ENCODE measurements at regions not wholly inside any gene's neighbourhood (a gene's known extent, or its start where the extent isn't known, plus 50 kb on each side); places are given as distances from the start of the nearest gene placed in this dataset.
"Not testable (repeated sequence)": the region's sequence is repeated elsewhere in the genome, so short reads cannot be mapped to it uniquely, and the experiment has no call there.

GRCh38 chr14:29403091-29403490 lies 524.6 kb downstream of the PRKD1 start:
- WGBS (ENCODE audit: insufficient coverage) = 67% methylated on average over 1 of the region's 2 CpGs
- no peak overlapping the region for H3K4me2 ChIP-seq (replicated peaks; ENCODE audit: low read depth, low read length, poor library complexity, severe bottlenecking)
- POLR2A ChIA-PET = no interaction called here
- H3K9ac ChIP-seq (ENCODE audit: low read length) = no peak overlapping the region
- H3K4me3 ChIP-seq (ENCODE audit: control extremely low read depth in 1 of 5, extremely low read depth in 1 of 5, insufficient read depth in 1 of 5, low read depth in 2 of 5, low read length in 4 of 5) = no peak overlapping the region
- H3K4me3 Mint-ChIP-seq = no peak overlapping the region
- no peak overlapping the region for H3K27ac Mint-ChIP-seq
- H3K79me2 ChIP-seq (ENCODE audit: control insufficient read depth, insufficient read depth, low read length) = no peaks in the 10 kb centered on the region
- peaks cover 3% of the 10 kb centered on the region for H3K9me3 Mint-ChIP-seq (ENCODE audit: insufficient read depth)
- peaks cover 0 to 5% (median 4%) of the 10 kb centered on the region in 3 donors for H3K9me3 ChIP-seq (ENCODE audit: control extremely low read depth in 1 of 3, control insufficient read depth in 2 of 3, insufficient read depth in 1 of 3, low read length in 2 of 3)
- DNase-seq (no peak), ATAC-seq (ENCODE audit: low read depth) (no peak)
- no peak overlapping the region for H3K27ac ChIP-seq (ENCODE audit: low read length in 2 of 2)
- H3K27me3 ChIP-seq (replicated peaks in 1 of 4; ENCODE audit: control extremely low read depth in 1 of 4, control insufficient read depth in 3 of 4, insufficient read depth in 4 of 4, low read length in 3 of 4) = no peaks in the 10 kb centered on the region
- TF ChIP-seq EZH2 (IDR thresholded peaks at IDR 0.05; ENCODE audit: borderline replicate concordance, insufficient read depth, low read depth, low read length, poor library complexity, severe bottlenecking) (no peak), CTCF (IDR thresholded peaks at IDR 0.05) (no peak)
- H3K4me1 ChIP-seq (ENCODE audit: control insufficient read depth in 2 of 2, insufficient read depth in 2 of 2, low read length in 2 of 2) = no peaks in the 10 kb centered on the region
- no peaks in the 10 kb centered on the region for H4K20me1 ChIP-seq (ENCODE audit: control insufficient read depth, insufficient read depth, low read length, poor library complexity, severe bottlenecking)
- no peaks in the 10 kb centered on the region for H3K27me3 Mint-ChIP-seq
- no peaks in the 10 kb centered on the region for H3K4me1 Mint-ChIP-seq
- CTCF ChIA-PET = no interaction called here
- intact Hi-C loops (cut with micrococcal nuclease) = no loop called here
- H2AFZ ChIP-seq (ENCODE audit: insufficient read depth, low read depth, low read length, poor library complexity, severe bottlenecking) = no peak overlapping the region
- H3K36me3 ChIP-seq (replicated peaks in 1 of 2; ENCODE audit: control extremely low read depth in 1 of 2, control insufficient read depth in 1 of 2, extremely low read depth in 1 of 2, insufficient read depth in 2 of 2, low read length in 1 of 2) = no peaks in the 10 kb centered on the region

GRCh38 chr14:29410581-29410980 lies 517.1 kb downstream of the PRKD1 start:
- TF ChIP-seq CTCF (IDR thresholded peaks at IDR 0.05) = no peak
- TF ChIP-seq EZH2 (IDR thresholded peaks at IDR 0.05; ENCODE audit: borderline replicate concordance, insufficient read depth, low read depth, low read length, poor library complexity, severe bottlenecking) = no peak
- WGBS (ENCODE audit: insufficient coverage) = no CpG with 5 or more reads among the region's 2 CpGs
- Histone ChIP-seq H3K79me2 (ENCODE audit: control insufficient read depth, insufficient read depth, low read length) (no peaks in the 10 kb centered on the region), H3K4me3 (ENCODE audit: control extremely low read depth in 1 of 5, extremely low read depth in 1 of 5, insufficient read depth in 1 of 5, low read depth in 2 of 5, low read length in 4 of 5) (no peak overlapping the region), H3K9me3 (ENCODE audit: control extremely low read depth in 1 of 3, control insufficient read depth in 2 of 3, insufficient read depth in 1 of 3, low read length in 2 of 3) (peaks cover 1 to 11% (median 5%) of the 10 kb centered on the region in 3 donors), H3K4me1 (ENCODE audit: control insufficient read depth in 2 of 2, insufficient read depth in 2 of 2, low read length in 2 of 2) (no peaks in the 10 kb centered on the region), H3K4me2 (replicated peaks; ENCODE audit: low read depth, low read length, poor library complexity, severe bottlenecking) (no peak overlapping the region), H3K27me3 (replicated peaks in 1 of 4; ENCODE audit: control extremely low read depth in 1 of 4, control insufficient read depth in 3 of 4, insufficient read depth in 4 of 4, low read length in 3 of 4) (no peaks in the 10 kb centered on the region), H3K27ac (ENCODE audit: low read length in 2 of 2) (no peak overlapping the region), H2AFZ (ENCODE audit: insufficient read depth, low read depth, low read length, poor library complexity, severe bottlenecking) (no peak overlapping the region), H3K9ac (ENCODE audit: low read length) (no peak overlapping the region), H3K36me3 (replicated peaks in 1 of 2; ENCODE audit: control extremely low read depth in 1 of 2, control insufficient read depth in 1 of 2, extremely low read depth in 1 of 2, insufficient read depth in 2 of 2, low read length in 1 of 2) (no peaks in the 10 kb centered on the region), H4K20me1 (ENCODE audit: control insufficient read depth, insufficient read depth, low read length, poor library complexity, severe bottlenecking) (no peaks in the 10 kb centered on the region)
- no peaks in the 10 kb centered on the region for H3K27me3 Mint-ChIP-seq
- CTCF ChIA-PET = no interaction called here
- no peaks in the 10 kb centered on the region for H3K4me1 Mint-ChIP-seq
- DNase-seq (no peak), ATAC-seq (ENCODE audit: low read depth) (no peak)
- POLR2A ChIA-PET = no interaction called here
- no peak overlapping the region for H3K27ac Mint-ChIP-seq
- H3K9me3 Mint-ChIP-seq (ENCODE audit: insufficient read depth) = peaks cover 7% of the 10 kb centered on the region
- intact Hi-C loops (cut with micrococcal nuclease) = no loop called here
- H3K4me3 Mint-ChIP-seq = no peak overlapping the region

DNA sequence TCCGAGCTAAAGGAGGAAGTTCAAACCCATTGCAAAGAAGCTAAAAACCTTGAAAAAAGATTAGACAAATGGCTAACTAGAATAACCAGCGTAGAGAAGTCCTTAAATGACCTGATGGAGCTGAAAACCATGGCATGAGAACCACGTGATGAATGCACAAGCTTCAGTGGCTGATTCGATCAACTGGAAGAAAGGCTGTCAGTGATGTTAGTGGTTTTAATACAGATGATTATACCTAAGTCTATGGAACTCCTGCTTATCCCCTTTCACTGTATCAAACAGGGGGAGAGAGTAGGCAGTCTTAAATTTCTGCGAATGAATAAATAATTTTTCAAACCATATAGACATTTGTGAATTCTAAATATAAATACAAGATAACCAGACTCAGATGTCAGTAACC lies 512.7 kb downstream of the PRKD1 start:
- ATAC-seq (ENCODE audit: low read depth); H3K4me3 ChIP-seq (ENCODE audit: control extremely low read depth in 1 of 5, extremely low read depth in 1 of 5, insufficient read depth in 1 of 5, low read depth in 2 of 5, low read length in 4 of 5); H3K79me2 ChIP-seq (ENCODE audit: control insufficient read depth, insufficient read depth, low read length); CTCF ChIA-PET; DNase-seq; H3K9ac ChIP-seq (ENCODE audit: low read length); H3K27me3 ChIP-seq (replicated peaks in 1 of 4; ENCODE audit: control extremely low read depth in 1 of 4, control insufficient read depth in 3 of 4, insufficient read depth in 4 of 4, low read length in 3 of 4); H3K4me2 ChIP-seq (replicated peaks; ENCODE audit: low read depth, low read length, poor library complexity, severe bottlenecking); H3K27ac ChIP-seq (ENCODE audit: low read length in 2 of 2); H3K4me1 Mint-ChIP-seq; H3K4me3 Mint-ChIP-seq; H4K20me1 ChIP-seq (ENCODE audit: control insufficient read depth, insufficient read depth, low read length, poor library complexity, severe bottlenecking); H3K9me3 Mint-ChIP-seq (ENCODE audit: insufficient read depth); POLR2A ChIA-PET; H3K9me3 ChIP-seq (ENCODE audit: control extremely low read depth in 1 of 3, control insufficient read depth in 2 of 3, insufficient read depth in 1 of 3, low read length in 2 of 3); H3K4me1 ChIP-seq (ENCODE audit: control insufficient read depth in 2 of 2, insufficient read depth in 2 of 2, low read length in 2 of 2); H3K27ac Mint-ChIP-seq; H3K27me3 Mint-ChIP-seq; H3K36me3 ChIP-seq (replicated peaks in 1 of 2; ENCODE audit: control extremely low read depth in 1 of 2, control insufficient read depth in 1 of 2, extremely low read depth in 1 of 2, insufficient read depth in 2 of 2, low read length in 1 of 2); H2AFZ ChIP-seq (ENCODE audit: insufficient read depth, low read depth, low read length, poor library complexity, severe bottlenecking); intact Hi-C loops (cut with micrococcal nuclease): not testable (repeated sequence)
- WGBS (ENCODE audit: insufficient coverage) = 80% methylated on average over 1 of the region's 5 CpGs

Data from B cell (primary cell).